ENCODE measurements at regions not wholly inside any gene's neighbourhood (a gene's known extent, or its start where the extent isn't known, plus 50 kb on each side); places are given as distances from the start of the nearest gene placed in this dataset.

DNA sequence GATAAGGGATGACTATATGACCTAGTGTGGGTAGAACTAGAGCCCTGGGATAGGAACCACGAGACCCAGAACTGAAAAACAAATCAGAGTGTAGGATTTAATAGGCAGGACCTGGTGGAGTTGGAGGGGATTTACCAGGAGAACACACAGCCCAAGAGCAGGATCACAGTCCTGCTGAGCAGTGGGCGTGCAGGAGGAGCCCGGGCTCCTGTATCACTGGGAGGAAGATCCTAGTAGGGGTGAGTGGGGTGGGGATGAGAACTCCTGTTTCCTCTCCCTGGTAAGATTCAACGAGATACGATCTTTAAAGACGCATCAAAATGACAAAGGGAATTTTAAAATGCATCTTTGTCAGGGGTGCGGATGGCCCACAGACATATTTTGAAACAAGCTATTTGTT, 220.1 kb downstream of the GALC start:
- DNase-seq (ENCODE audit: insufficient read length, low spot score, missing footprints), result no peak

DNA sequence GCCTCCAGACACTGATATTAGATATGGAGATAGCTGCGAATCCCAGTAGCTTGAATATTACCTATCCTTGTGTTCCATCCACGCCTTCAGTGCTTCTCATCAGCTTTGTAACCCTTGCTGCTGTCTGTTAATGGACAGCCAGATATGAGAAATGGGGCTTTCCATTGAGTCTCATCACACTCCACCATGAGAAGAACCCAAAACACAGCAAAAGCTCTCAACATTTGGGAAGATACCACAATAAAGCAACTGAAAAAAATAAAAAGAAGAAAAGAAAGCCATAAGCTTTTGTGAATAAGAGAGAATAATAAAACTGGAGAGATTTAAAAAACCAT, 225.4 kb downstream of the GALC start:
- Histone ChIP-seq H3K36me3 (ENCODE audit: insufficient read depth, low read length) (no peaks in the 10 kb centered on the region), H3K27me3 (ENCODE audit: insufficient read depth, low read length) (no peaks in the 10 kb centered on the region)

More for the DNA sequence above, 220.1 kb downstream of the GALC start:
- no peak overlapping the region for H2AFZ ChIP-seq (ENCODE audit: low read length)
- no peaks in the 10 kb centered on the region for H3K79me2 ChIP-seq (ENCODE audit: insufficient read depth, low read length)
- no peaks in the 10 kb centered on the region for H3K4me1 ChIP-seq (ENCODE audit: insufficient read depth, low read length)
- H3K9me3 ChIP-seq (ENCODE audit: low read depth, low read length), result no peaks in the 10 kb centered on the region
- no peak overlapping the region for H3K27ac ChIP-seq (ENCODE audit: low read depth, low read length)
- H3K4me3 ChIP-seq (ENCODE audit: insufficient read depth, low read length), result no peak overlapping the region
- TF ChIP-seq, protein P1, sequence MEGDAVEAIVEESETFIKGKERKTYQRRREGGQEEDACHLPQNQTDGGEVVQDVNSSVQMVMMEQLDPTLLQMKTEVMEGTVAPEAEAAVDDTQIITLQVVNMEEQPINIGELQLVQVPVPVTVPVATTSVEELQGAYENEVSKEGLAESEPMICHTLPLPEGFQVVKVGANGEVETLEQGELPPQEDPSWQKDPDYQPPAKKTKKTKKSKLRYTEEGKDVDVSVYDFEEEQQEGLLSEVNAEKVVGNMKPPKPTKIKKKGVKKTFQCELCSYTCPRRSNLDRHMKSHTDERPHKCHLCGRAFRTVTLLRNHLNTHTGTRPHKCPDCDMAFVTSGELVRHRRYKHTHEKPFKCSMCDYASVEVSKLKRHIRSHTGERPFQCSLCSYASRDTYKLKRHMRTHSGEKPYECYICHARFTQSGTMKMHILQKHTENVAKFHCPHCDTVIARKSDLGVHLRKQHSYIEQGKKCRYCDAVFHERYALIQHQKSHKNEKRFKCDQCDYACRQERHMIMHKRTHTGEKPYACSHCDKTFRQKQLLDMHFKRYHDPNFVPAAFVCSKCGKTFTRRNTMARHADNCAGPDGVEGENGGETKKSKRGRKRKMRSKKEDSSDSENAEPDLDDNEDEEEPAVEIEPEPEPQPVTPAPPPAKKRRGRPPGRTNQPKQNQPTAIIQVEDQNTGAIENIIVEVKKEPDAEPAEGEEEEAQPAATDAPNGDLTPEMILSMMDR (IDR thresholded peaks at IDR 0.05; ENCODE audit: extremely low read depth, low read depth, low read length), result no peak
- H4K20me1 ChIP-seq (ENCODE audit: insufficient read depth, low read length), result no peaks in the 10 kb centered on the region
- H3K27me3 ChIP-seq (ENCODE audit: insufficient read depth, low read length), result no peaks in the 10 kb centered on the region
- H3K36me3 ChIP-seq (ENCODE audit: insufficient read depth, low read length), result no peaks in the 10 kb centered on the region
- H3K4me2 ChIP-seq (ENCODE audit: insufficient read depth, low read length), result no peak overlapping the region

DNA sequence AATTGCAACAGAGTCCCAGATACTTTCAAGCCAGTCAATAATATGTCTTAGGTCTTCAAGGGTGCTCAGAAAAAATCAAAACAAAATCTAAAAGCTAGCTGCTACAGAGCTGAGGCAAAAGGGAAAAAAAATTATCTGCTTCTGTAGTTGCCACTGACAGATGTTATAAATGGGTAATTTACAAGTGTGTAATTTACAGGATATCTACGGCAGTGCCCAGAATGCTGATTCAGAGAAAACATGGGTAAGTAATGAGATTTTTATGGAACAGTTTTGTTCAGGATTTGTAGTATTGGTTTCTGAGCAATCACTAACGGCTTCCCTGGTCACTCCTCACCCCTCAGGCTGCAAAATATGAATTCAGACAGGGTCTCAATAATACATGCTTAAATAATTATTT, 234.1 kb downstream of the GALC start:
- H3K79me2 ChIP-seq (ENCODE audit: insufficient read depth, low read length), result no peaks in the 10 kb centered on the region
- H3K4me1 ChIP-seq (ENCODE audit: insufficient read depth, low read length), result no peaks in the 10 kb centered on the region
- TF ChIP-seq, protein P1 (IDR thresholded peaks at IDR 0.05; ENCODE audit: extremely low read depth, low read depth, low read length), result no peak
- no peak overlapping the region for H2AFZ ChIP-seq (ENCODE audit: low read length)
- H3K36me3 ChIP-seq (ENCODE audit: insufficient read depth, low read length), result no peaks in the 10 kb centered on the region
- no peak overlapping the region for H3K27ac ChIP-seq (ENCODE audit: low read depth, low read length)
- no peak overlapping the region for H3K4me3 ChIP-seq (ENCODE audit: insufficient read depth, low read length)
- DNase-seq (ENCODE audit: insufficient read length, low spot score, missing footprints), result no peak
- H3K9me3 ChIP-seq (ENCODE audit: low read depth, low read length), result no peaks in the 10 kb centered on the region
- no peaks in the 10 kb centered on the region for H3K27me3 ChIP-seq (ENCODE audit: insufficient read depth, low read length)
- no peaks in the 10 kb centered on the region for H4K20me1 ChIP-seq (ENCODE audit: insufficient read depth, low read length)
- H3K4me2 ChIP-seq (ENCODE audit: insufficient read depth, low read length), result no peak overlapping the region

More for the DNA sequence above, 225.4 kb downstream of the GALC start:
- H4K20me1 ChIP-seq (ENCODE audit: insufficient read depth, low read length), result no peaks in the 10 kb centered on the region
- no peak overlapping the region for H3K27ac ChIP-seq (ENCODE audit: low read depth, low read length)
- no peak overlapping the region for H3K4me2 ChIP-seq (ENCODE audit: insufficient read depth, low read length)
- H3K4me1 ChIP-seq (ENCODE audit: insufficient read depth, low read length), result no peaks in the 10 kb centered on the region
- H3K4me3 ChIP-seq (ENCODE audit: insufficient read depth, low read length), result no peak overlapping the region
- TF ChIP-seq, protein P1 (IDR thresholded peaks at IDR 0.05; ENCODE audit: extremely low read depth, low read depth, low read length), result no peak
- H3K79me2 ChIP-seq (ENCODE audit: insufficient read depth, low read length), result no peaks in the 10 kb centered on the region
- DNase-seq (ENCODE audit: insufficient read length, low spot score, missing footprints), result no peak
- no peak overlapping the region for H2AFZ ChIP-seq (ENCODE audit: low read length)
- H3K9me3 ChIP-seq (ENCODE audit: low read depth, low read length), result no peaks in the 10 kb centered on the region

DNA sequence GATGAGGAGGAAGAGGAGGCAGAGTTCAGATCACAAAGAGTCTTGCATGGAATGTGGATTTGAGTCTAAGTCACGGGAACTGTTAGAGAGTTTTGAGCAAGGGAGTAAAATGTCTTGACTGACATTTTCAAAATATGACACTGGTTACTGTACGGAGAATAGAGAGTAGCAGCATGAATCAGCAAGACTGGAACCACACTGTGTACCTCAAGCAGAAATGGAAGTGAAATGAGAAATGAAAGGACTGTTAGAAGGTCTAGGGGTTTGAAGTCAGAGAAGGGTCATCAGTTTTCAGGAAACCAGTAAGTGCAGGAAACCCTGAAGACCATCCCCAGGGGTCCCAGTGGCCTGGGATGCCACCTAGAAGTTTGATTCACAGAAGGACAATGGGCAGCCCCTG, 236.3 kb downstream of the GALC start:
- no peaks in the 10 kb centered on the region for H3K79me2 ChIP-seq (ENCODE audit: insufficient read depth, low read length)
- no peak overlapping the region for H2AFZ ChIP-seq (ENCODE audit: low read length)
- no peak overlapping the region for H3K4me2 ChIP-seq (ENCODE audit: insufficient read depth, low read length)
- H3K4me3 ChIP-seq (ENCODE audit: insufficient read depth, low read length), result no peak overlapping the region
- no peak overlapping the region for H3K27ac ChIP-seq (ENCODE audit: low read depth, low read length)
- TF ChIP-seq, protein P1 (IDR thresholded peaks at IDR 0.05; ENCODE audit: extremely low read depth, low read depth, low read length), result no peak
- H3K36me3 ChIP-seq (ENCODE audit: insufficient read depth, low read length), result no peaks in the 10 kb centered on the region
- H4K20me1 ChIP-seq (ENCODE audit: insufficient read depth, low read length), result no peaks in the 10 kb centered on the region
- H3K9me3 ChIP-seq (ENCODE audit: low read depth, low read length), result no peaks in the 10 kb centered on the region
- no peaks in the 10 kb centered on the region for H3K27me3 ChIP-seq (ENCODE audit: insufficient read depth, low read length)
- no peak for DNase-seq (ENCODE audit: insufficient read length, low spot score, missing footprints)
- no peaks in the 10 kb centered on the region for H3K4me1 ChIP-seq (ENCODE audit: insufficient read depth, low read length)
